ENCODE measurements at regions not wholly inside any gene's neighbourhood (a gene's known extent, or its start where the extent isn't known, plus 50 kb on each side); places are given as distances from the start of the nearest gene placed in this dataset.
A peak's percentile ranks its signal among the peaks of the same experiment; 100 is the strongest.
"Not testable (repeated sequence)": the region's sequence is repeated elsewhere in the genome, so short reads cannot be mapped to it uniquely, and the experiment has no call there.

DNA sequence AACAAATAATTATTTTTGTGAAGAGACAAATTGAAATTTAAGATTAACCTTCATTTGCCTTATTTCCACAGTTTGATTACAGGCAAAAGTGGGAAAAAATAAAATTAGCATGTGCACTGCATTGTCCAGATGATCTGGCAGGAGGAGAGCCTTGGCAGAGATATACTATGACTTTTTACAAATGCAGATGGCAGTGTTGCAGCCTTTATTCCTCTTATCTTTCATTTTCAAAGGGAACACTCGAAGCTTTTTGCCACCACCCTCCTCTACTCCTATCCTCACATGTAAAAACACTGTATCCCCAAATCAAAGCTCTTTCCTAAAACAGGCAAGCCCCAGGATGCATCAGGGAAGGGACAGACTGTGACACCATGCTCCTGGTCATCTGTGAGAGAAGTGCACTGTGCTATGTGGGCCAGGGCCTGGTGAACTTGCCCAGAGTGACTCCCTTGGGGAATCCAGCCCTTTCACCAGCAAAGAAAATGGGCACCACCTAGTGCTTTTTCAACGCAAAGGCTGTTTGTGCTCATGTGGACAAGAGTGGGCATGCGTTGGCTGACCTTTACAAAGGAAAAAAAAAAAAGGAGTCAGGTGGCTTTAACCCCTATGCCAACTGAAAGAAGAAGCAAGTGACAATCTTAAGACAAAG lies 74.7 kb upstream of the ETAA1 start:
- no peak overlapping the region for H3K4me3 ChIP-seq (ENCODE audit: low read length)
- H3K9me2 ChIP-seq (replicated peaks; ENCODE audit: insufficient read depth, low read length): no peaks in the 10 kb centered on the region
- no peaks in the 10 kb centered on the region for H3K36me3 ChIP-seq (ENCODE audit: insufficient read depth, low read length)
- peak; percentile 54 for DNase-seq
- no peaks in the 10 kb centered on the region for H4K20me1 ChIP-seq (ENCODE audit: insufficient read depth, low read depth, low read length)
- no peak overlapping the region for H3K27ac ChIP-seq (ENCODE audit: low read length)
- H3K9ac ChIP-seq (ENCODE audit: low read length): no peak overlapping the region
- H2AFZ ChIP-seq (ENCODE audit: low read length): no peak overlapping the region
- no peak overlapping the region for H3K4me2 ChIP-seq (ENCODE audit: low read depth, low read length, poor library complexity, severe bottlenecking)
- H3K27me3 ChIP-seq (ENCODE audit: low read length): no peaks in the 10 kb centered on the region
- H3K9me3 ChIP-seq (ENCODE audit: low read length): no peaks in the 10 kb centered on the region
- H3K4me1 ChIP-seq (ENCODE audit: low read length): no peaks in the 10 kb centered on the region
- no peaks in the 10 kb centered on the region for H3K79me2 ChIP-seq (ENCODE audit: low read length)

DNA sequence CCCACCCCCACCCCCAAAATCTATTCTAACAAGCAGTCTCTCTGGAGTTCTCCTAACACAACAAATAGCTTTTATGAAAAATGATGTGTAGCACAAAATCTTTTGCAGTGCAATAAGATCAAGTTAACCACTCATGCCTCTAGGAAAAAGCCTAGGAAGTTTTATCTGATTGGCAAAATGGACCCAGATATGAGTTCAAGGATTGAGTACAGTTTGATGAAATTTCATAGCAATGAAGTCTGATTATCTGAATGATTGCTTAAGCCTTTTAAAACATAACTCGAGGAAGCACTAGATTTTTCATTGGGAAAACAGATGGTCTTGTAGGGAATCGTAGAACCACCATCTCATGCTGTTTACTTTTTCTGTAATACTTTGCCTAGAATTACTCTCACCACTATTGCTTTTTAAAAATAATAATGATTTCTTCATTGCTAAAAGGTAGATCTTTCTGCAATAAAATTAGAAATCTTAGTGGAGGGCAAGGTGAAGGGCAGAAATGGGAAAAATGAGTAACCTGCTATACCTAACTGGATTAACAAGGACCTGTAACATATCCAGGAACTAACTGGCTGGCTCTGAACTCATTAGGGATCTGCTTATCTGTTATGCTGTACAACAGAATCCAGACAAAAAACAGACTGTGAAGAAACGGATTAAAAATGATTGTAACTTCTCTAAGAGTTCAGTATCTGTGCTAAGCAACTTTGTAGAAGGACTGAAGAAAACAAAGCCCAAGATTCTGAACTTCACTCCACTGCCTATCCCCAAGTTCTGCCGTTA lies 73.7 kb upstream of the ETAA1 start:
- no peaks in the 10 kb centered on the region for H3K4me1 ChIP-seq (ENCODE audit: low read length)
- no peak overlapping the region for H3K9ac ChIP-seq (ENCODE audit: low read length)
- H4K20me1 ChIP-seq (ENCODE audit: insufficient read depth, low read depth, low read length): no peaks in the 10 kb centered on the region
- H2AFZ ChIP-seq (ENCODE audit: low read length): no peak overlapping the region
- H3K9me2 ChIP-seq (replicated peaks; ENCODE audit: insufficient read depth, low read length): no peaks in the 10 kb centered on the region
- H3K4me3 ChIP-seq (ENCODE audit: low read length): no peak overlapping the region
- no peaks in the 10 kb centered on the region for H3K79me2 ChIP-seq (ENCODE audit: low read length)
- no peaks in the 10 kb centered on the region for H3K36me3 ChIP-seq (ENCODE audit: insufficient read depth, low read length)
- H3K9me3 ChIP-seq (ENCODE audit: low read length): no peaks in the 10 kb centered on the region
- DNase-seq: no peak
- no peaks in the 10 kb centered on the region; the same call in 1 of the 2 replicates for H3K27me3 ChIP-seq (ENCODE audit: low read length)
- no peak overlapping the region for H3K27ac ChIP-seq (ENCODE audit: low read length)
- no peak overlapping the region for H3K4me2 ChIP-seq (ENCODE audit: low read depth, low read length, poor library complexity, severe bottlenecking)

DNA sequence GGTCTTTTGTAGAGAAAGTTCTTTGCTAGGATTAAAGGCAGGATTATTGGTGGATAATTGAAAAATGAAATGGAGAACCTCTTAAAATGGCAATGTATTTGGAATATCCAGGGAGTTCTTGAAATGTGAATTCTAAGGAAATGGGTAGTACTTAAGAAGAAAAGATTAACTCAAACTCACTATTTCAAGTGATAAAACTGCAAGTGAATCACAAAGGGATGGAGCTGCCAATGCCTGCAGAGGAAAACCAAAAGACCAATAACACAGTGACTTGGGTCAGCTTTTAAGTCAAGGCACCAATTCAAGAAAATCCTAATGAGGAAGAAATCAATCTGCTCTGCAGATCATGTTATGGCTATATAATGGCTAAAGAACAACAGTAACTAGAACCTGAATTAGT lies 67.6 kb upstream of the ETAA1 start:
- Histone ChIP-seq H3K4me2 (ENCODE audit: low read depth, low read length, poor library complexity, severe bottlenecking) (no peak overlapping the region), H3K9me3 (ENCODE audit: low read length) (no peaks in the 10 kb centered on the region), H2AFZ (ENCODE audit: low read length) (no peak overlapping the region), H3K4me1 (ENCODE audit: low read length) (no peaks in the 10 kb centered on the region), H3K36me3 (ENCODE audit: insufficient read depth, low read length) (no peaks in the 10 kb centered on the region), H3K27ac (ENCODE audit: low read length) (no peak overlapping the region), H3K27me3 (ENCODE audit: low read length) (no peaks in the 10 kb centered on the region; the same call in 1 of the 2 replicates), H3K9me2 (replicated peaks; ENCODE audit: insufficient read depth, low read length) (no peaks in the 10 kb centered on the region), H3K79me2 (ENCODE audit: low read length) (no peaks in the 10 kb centered on the region), H3K4me3 (ENCODE audit: low read length) (no peak overlapping the region), H3K9ac (ENCODE audit: low read length) (no peak overlapping the region), H4K20me1 (ENCODE audit: insufficient read depth, low read depth, low read length) (no peaks in the 10 kb centered on the region)
- no peak for DNase-seq

DNA sequence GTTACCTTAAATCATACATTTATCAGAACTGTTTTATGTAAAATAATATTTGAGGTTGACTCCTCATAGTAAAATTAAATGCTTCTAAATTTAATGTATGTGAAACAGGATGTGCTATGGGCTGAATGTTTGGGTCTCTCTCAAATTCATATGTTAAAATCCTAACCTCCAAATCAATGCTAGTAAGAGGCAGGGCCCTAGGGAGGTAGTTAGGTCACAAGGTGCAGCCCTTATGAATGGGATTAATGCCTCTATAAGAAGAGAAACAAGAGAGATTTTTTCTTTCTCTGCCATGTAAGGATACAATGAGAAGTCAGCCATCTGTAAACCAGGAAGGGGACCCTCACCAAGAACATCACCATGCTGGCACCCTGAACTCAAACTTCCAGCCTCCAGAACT lies 67.2 kb upstream of the ETAA1 start:
- DNase-seq: no peak
- H4K20me1 ChIP-seq (ENCODE audit: insufficient read depth, low read depth, low read length): no peaks in the 10 kb centered on the region
- H3K79me2 ChIP-seq (ENCODE audit: low read length): no peaks in the 10 kb centered on the region
- H3K9ac ChIP-seq (ENCODE audit: low read length): no peak overlapping the region
- H2AFZ ChIP-seq (ENCODE audit: low read length): no peak overlapping the region
- no peaks in the 10 kb centered on the region for H3K4me1 ChIP-seq (ENCODE audit: low read length)
- no peak overlapping the region for H3K4me3 ChIP-seq (ENCODE audit: low read length)
- no peak overlapping the region for H3K27ac ChIP-seq (ENCODE audit: low read length)
- no peaks in the 10 kb centered on the region for H3K9me3 ChIP-seq (ENCODE audit: low read length)
- no peak overlapping the region for H3K4me2 ChIP-seq (ENCODE audit: low read depth, low read length, poor library complexity, severe bottlenecking)
- H3K9me2 ChIP-seq (replicated peaks; ENCODE audit: insufficient read depth, low read length): no peaks in the 10 kb centered on the region
- no peaks in the 10 kb centered on the region; the same call in 1 of the 2 replicates for H3K27me3 ChIP-seq (ENCODE audit: low read length)
- no peaks in the 10 kb centered on the region for H3K36me3 ChIP-seq (ENCODE audit: insufficient read depth, low read length)

DNA sequence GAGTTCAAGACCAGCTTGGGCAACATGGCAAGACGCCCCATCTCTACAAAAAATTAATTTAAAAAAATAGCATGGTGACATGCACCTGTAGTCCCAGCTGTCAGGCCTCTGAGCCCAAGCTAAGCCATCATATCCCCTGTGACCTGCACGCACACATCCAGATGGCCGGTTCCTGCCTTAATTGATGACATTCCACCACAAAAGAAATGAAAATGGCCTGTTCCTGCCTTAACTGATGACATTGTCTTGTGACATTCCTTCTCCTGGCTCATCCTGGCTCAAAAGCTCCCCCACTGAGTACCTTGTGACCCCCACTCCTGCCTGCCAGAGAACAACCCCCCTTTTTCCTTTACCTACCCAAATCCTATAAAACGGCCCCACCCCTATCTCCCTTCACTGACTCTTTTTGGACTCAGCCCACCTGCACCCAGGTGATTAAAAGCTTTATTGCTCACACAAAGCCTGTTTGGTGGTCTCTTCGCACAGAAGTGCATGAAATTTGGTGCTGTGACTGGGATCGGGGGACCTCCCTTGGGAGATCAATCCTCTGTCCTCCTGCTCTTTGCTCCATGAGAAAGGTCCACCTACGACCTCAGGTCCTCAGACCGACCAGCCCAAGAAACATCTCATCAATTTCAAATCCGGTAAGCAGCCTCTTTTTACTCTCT lies 65.6 kb upstream of the ETAA1 start:
- H3K36me3 ChIP-seq (ENCODE audit: insufficient read depth, low read length); H3K27ac ChIP-seq (ENCODE audit: low read length); H4K20me1 ChIP-seq (ENCODE audit: insufficient read depth, low read depth, low read length); H3K9me3 ChIP-seq (ENCODE audit: low read length); H3K4me3 ChIP-seq (ENCODE audit: low read length); H3K79me2 ChIP-seq (ENCODE audit: low read length); H3K27me3 ChIP-seq (ENCODE audit: low read length); H3K4me1 ChIP-seq (ENCODE audit: low read length); H3K9ac ChIP-seq (ENCODE audit: low read length); H3K9me2 ChIP-seq (replicated peaks; ENCODE audit: insufficient read depth, low read length); H3K4me2 ChIP-seq (ENCODE audit: low read depth, low read length, poor library complexity, severe bottlenecking); DNase-seq; H2AFZ ChIP-seq (ENCODE audit: low read length): not testable (repeated sequence)

DNA sequence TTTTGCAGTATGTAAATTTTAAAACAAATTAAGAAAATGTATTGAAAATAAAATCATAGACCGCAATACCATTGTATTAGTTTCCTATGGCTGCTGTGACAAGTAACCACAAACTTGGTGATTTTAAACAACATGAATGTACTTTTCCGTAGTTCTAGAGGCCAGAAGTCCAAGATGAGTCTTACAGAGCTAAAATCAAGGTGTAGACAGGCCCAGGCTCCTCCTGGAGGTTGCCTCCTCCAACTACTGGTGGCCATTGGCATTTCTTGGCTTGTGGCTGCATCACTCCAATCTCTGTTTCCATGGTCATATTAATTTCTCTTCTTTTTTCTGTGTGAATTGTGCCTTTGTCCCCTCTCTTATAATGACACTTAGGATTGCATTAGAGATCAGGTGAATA lies 59.2 kb upstream of the ETAA1 start:
- H3K4me1 ChIP-seq (ENCODE audit: low read length): no peaks in the 10 kb centered on the region
- no peak overlapping the region for H3K27ac ChIP-seq (ENCODE audit: low read length)
- H3K4me2 ChIP-seq (ENCODE audit: low read depth, low read length, poor library complexity, severe bottlenecking): no peak overlapping the region
- no peak overlapping the region for H3K9ac ChIP-seq (ENCODE audit: low read length)
- no peaks in the 10 kb centered on the region for H4K20me1 ChIP-seq (ENCODE audit: insufficient read depth, low read depth, low read length)
- no peak overlapping the region for H2AFZ ChIP-seq (ENCODE audit: low read length)
- H3K36me3 ChIP-seq (ENCODE audit: insufficient read depth, low read length): no peaks in the 10 kb centered on the region
- no peaks in the 10 kb centered on the region for H3K27me3 ChIP-seq (ENCODE audit: low read length)
- H3K4me3 ChIP-seq (ENCODE audit: low read length): no peak overlapping the region
- H3K79me2 ChIP-seq (ENCODE audit: low read length): no peaks in the 10 kb centered on the region
- H3K9me3 ChIP-seq (ENCODE audit: low read length): no peaks in the 10 kb centered on the region
- H3K9me2 ChIP-seq (replicated peaks; ENCODE audit: insufficient read depth, low read length): no peaks in the 10 kb centered on the region
- DNase-seq: no peak

DNA sequence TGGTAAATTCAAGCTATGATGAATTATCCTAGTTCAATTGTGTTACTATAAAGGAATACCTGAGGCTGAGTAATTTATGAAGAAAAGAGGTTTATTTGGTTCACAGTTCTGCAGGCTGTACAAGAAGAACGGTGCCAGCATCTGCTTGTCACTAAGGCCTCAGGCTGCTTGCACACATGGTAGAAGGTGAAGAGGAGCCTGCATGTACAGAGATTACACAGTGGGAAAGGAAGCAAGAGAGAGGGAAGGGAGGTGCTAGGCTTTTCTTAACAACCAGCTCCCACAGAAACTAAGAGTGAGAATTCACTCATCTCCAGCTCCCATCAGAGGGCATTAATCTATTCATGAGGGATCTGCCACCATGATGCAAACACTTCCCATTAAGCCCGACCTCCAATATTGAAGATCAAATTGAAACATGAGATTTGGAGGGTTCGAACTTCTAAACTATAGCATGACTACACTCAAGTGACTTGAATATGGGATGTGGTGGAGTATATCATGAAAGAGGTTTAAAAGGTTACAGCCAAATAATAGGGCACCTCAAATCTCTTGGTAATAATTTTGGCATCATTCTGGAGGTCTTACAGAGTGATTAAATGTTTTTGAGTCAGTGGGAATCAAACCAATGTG lies 58.4 kb upstream of the ETAA1 start:
- Histone ChIP-seq H3K4me3 (ENCODE audit: low read length) (no peak overlapping the region), H3K9me3 (ENCODE audit: low read length) (no peaks in the 10 kb centered on the region), H2AFZ (ENCODE audit: low read length) (no peak overlapping the region), H3K79me2 (ENCODE audit: low read length) (no peaks in the 10 kb centered on the region), H3K4me1 (ENCODE audit: low read length) (no peaks in the 10 kb centered on the region), H3K9ac (ENCODE audit: low read length) (no peak overlapping the region), H3K9me2 (replicated peaks; ENCODE audit: insufficient read depth, low read length) (no peaks in the 10 kb centered on the region), H3K4me2 (ENCODE audit: low read depth, low read length, poor library complexity, severe bottlenecking) (no peak overlapping the region), H4K20me1 (ENCODE audit: insufficient read depth, low read depth, low read length) (no peaks in the 10 kb centered on the region), H3K27ac (ENCODE audit: low read length) (no peak overlapping the region), H3K36me3 (ENCODE audit: insufficient read depth, low read length) (no peaks in the 10 kb centered on the region), H3K27me3 (ENCODE audit: low read length) (no peaks in the 10 kb centered on the region)
- DNase-seq: no peak

DNA sequence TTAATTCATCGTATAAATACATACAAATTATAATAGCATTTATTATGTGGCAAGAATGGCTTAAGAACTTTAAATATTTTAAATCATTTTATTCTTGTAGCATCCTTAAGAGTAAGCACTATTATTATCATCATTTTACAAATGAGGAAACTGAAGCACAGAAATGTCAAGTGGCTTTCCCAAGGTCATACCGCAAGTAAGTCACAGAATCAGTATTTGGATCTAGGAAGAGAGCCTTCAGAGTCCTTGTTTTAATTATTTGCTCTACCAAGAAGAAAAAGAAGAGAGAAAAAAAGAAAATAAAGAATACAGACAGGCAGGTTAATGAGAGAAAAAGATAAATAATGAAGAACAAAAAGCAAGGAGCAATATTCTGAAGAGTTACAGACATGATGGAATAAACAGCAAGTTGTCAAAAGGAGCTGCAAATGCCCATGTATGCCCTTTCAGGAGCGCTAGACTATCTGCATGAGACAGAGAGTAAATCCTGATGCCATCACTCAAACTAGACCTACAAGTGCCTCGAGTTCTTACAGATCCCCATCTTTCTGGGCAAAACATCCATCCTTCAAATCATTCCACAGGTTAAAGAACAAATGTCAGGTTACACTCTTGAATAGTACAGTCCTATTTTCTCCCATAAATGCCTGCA lies 57.8 kb upstream of the ETAA1 start:
- no peak for DNase-seq
- H3K36me3 ChIP-seq (ENCODE audit: insufficient read depth, low read length): no peaks in the 10 kb centered on the region
- H3K27ac ChIP-seq (ENCODE audit: low read length): no peak overlapping the region
- no peaks in the 10 kb centered on the region for H4K20me1 ChIP-seq (ENCODE audit: insufficient read depth, low read depth, low read length)
- H3K9me3 ChIP-seq (ENCODE audit: low read length): no peaks in the 10 kb centered on the region
- no peak overlapping the region for H3K4me2 ChIP-seq (ENCODE audit: low read depth, low read length, poor library complexity, severe bottlenecking)
- no peaks in the 10 kb centered on the region for H3K79me2 ChIP-seq (ENCODE audit: low read length)
- H3K27me3 ChIP-seq (ENCODE audit: low read length): no peaks in the 10 kb centered on the region
- no peak overlapping the region for H2AFZ ChIP-seq (ENCODE audit: low read length)
- H3K4me1 ChIP-seq (ENCODE audit: low read length): no peaks in the 10 kb centered on the region
- no peak overlapping the region for H3K9ac ChIP-seq (ENCODE audit: low read length)
- no peak overlapping the region for H3K4me3 ChIP-seq (ENCODE audit: low read length)
- H3K9me2 ChIP-seq (replicated peaks; ENCODE audit: insufficient read depth, low read length): no peaks in the 10 kb centered on the region

Data from Karpas-422 (cell line).